Stimulated activated CD8-positive, alpha-beta memory T cell treated with anti-CD3 and anti-CD28 coated beads, Interleukin-12 subunit alpha, Interleukin-12 subunit beta, amount 100 ng/mL, for 4 hours (primary cell): ENCODE measurements at regions not wholly inside any gene's neighbourhood (a gene's known extent, or its start where the extent isn't known, plus 50 kb on each side); places are given as distances from the start of the nearest gene placed in this dataset.
"Not testable (repeated sequence)": the region's sequence is repeated elsewhere in the genome, so short reads cannot be mapped to it uniquely, and the experiment has no call there.

Experiments
- DNase-seq: peaks from one replicate; pipeline ENCODE4 v3.0.0-alpha.2; 2020; ENCODE audit warnings: low read depth

DNA sequence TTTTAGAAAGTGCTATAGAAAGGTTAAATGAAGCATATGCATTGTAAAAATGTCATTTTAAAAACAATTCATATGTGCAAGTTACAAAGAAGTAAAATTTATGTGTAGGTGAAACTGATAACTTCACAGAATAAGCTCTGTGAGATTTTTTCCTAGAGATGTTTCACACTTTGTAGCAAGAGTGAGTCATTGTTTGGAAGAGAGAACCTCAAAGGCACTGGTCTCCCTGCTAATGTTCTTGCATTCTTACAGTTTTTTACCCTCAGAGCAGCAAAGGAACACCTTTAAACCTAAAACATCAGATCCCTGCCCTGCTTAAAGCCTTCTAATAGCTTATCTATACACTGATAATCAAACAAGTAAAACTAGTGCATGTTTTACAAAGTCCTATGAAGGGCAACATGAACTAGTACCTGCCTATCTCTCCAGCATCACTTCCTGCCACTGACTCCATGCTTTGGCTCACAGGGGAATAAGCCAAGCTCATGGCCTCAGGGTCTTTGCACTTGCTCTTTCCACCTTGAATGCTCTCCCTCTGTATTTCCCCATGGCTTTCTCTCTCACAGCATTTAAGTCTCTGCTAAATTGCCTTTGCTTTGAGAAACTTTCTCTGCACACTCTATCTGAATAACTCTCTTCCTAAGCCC, 997.0 kb downstream of the GATA3 start:
- DNase-seq, result no peak

DNA sequence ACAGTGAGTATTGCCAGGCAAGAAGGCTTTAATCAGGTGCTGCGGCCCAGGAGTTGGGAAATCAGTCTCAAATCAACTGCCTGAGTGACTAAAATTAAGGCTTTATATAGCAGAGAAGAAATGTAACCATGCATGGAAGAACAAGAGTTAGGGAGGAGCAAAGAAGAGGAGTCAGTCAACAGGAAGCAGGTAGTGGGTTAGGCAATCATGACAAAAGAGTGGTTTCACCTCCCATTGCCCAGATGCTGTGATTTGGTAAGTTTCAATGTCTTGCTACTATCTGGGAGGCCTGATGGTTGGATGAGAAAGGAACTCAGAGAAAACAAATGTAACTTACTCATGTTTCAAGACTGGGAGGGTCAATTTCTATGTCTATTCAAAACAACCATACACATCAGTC, 998.3 kb downstream of the GATA3 start:
- no peak for DNase-seq

GRCh38 chr10:9056521-9056920, 1002.0 kb downstream of the GATA3 start:
- no peak for DNase-seq

DNA sequence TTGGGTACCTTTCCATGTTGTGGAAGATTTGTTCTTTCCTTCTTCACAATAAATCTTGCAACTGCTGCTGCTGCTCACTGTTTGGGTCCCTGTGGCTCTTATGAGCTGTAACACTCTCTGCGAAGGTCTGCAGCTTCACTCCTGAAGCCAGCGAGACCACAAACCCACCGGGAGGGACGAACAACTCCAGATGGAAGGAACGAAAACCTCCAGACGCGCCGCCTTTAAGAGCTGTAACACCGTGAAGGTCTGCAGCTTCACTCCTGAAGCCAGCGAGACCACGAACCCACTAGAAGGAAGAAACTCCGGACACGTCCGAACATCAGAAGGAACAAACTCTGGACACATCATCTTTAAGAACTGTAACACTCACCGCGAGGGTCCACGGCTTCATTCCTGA, 1002.8 kb downstream of the GATA3 start:
- DNase-seq, result not testable (repeated sequence)

- no peak for DNase-seq
These were observed 1005.8 kb downstream of the GATA3 start for GRCh38 chr10:9060314-9060713.

GRCh38 chr10:9061871-9062270, 1007.4 kb downstream of the GATA3 start:
- no peak for DNase-seq

- no peak for DNase-seq
These were observed 1011.7 kb downstream of the GATA3 start for GRCh38 chr10:9066152-9066551.

DNA sequence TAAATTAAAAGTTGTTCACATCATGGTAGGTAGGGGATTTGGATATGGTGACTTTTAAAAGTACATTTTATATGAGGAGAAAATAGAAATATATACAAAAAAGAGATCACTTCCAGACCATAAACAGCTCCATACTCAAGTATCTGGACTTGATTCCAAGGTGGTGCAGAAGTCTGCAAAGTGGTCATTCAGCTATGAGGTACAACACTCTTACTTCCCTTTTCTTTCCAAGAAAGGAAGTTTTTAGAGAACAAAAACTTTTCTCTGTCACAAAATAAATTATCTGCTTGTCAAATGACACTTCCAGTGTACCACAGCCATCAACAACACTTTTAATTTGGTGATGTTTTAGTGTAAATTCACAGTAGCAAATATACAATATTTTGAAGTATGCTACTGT, 1013.5 kb downstream of the GATA3 start:
- no peak for DNase-seq

DNA sequence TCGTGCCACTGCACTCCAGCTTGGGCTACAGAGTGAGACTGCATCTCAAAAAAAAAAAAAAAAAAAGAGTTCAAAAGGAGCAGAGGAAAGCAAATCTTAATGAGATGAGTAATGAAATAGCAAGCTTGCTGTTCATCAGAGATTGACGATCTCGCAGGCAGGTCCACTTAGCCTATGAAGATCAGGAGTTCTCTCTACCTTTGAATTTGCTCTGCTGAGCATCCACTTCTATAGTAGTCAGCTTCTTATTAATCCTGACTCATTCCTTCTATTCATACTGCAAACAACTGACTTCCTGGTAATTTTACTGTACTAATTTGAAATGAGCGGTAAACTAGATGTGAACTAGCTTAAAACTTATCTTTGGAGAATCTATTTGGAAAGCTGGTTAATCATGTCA, 1014.6 kb downstream of the GATA3 start:
- no peak for DNase-seq

GRCh38 chr10:9075420-9075819, 1020.9 kb downstream of the GATA3 start:
- DNase-seq, result no peak

DNA sequence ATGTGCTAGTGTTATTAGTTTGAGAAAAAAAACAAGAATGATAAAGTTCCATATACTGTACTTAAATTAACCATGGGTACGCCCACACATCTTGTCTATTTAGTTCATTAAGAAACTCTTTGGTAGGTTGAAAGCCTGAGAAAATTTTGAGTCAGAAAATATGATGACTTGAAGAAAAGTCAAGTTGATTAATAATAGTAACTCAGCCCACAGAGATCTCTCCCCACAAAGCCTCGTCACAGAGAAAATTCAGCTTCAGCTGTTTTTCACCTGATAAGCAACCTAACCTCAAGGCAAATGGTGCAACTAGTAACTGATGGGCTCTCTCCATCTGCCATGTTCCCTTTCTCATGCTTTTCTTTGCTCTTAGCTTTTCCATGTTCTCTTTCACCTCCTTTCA, 1021.6 kb downstream of the GATA3 start:
- DNase-seq, result no peak

DNA sequence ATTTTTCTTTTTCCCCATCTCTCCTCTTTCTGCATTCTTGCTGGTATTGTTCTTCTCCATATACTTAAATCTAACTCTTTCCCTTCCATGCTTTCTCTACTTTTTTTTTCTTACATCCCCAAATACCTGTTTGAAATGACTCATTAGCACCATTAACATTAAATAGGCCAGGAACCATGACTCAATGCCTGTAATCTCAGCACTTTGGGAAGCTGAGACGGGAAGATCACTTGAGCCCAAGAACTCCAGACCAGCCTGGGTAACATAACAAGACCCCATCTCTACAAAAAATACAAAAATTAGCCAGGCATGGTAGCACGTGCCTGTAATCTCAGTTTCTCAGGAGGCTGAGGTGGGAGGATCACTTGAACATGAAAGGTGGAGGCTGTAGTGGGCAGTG, 1026.8 kb downstream of the GATA3 start:
- no peak for DNase-seq

DNA sequence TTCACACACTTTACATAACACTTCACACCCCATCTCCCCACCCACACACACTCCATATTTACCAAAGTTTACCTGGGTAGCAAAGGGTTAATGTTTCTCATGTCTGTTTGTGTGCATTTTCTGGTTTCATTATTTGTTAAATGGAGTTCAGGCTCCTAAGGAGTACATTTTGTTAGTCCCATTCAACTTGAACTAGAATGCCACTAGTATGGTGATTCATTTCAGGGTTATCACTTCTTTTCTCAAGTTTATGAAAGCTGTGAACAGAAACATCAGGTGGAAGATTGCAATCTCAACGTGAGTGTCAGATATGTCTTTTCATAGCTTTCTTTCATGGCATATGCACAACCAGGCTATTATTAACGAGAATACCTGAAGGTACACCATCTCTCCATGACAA, 1027.5 kb downstream of the GATA3 start:
- no peak for DNase-seq

GRCh38 chr10:9091530-9092093, 1037.1 kb downstream of the GATA3 start:
- no peak for DNase-seq

GRCh38 chr10:9096288-9096687, 1041.8 kb downstream of the GATA3 start:
- no peak for DNase-seq

- DNase-seq, result no peak
These were observed 1042.9 kb downstream of the GATA3 start for GRCh38 chr10:9097206-9097990.

DNA sequence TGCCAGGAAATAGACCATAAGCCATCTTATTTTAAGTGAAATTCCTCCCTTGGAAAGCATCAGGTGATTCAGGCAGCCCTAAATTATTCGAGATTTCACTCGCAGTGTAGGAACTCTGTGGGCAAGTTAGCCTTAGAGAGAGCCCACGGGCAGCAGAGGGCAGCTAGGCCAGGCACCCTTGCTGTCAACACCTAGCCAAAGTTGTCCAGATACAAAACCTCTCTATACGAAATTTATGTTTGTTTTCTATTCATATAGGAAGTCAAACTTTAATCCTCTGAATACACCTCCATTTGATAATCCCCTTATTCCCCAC, 1043.5 kb downstream of the GATA3 start:
- DNase-seq, result no peak

GRCh38 chr10:9102026-9102425, 1047.5 kb downstream of the GATA3 start:
- DNase-seq, result no peak

DNA sequence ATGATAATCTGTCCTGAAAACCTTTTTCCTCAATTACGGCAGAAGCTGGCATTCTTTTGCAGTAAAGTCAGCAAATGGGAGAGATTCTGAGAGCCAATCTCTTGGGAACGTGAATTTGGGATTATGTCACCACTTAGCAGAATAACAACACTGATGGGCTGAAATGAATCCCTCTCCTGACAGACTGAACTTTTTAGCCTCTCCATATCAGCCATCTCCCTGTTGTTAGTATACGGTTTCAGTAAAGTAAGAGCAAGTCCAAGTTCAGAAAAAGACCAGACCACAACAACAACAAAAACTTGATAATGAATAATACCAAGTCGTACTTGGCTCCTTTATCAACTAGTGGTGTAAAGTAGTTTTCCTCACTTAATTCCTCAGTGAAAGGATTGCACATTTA, 1048.8 kb downstream of the GATA3 start:
- DNase-seq, result no peak

GRCh38 chr10:9111976-9112375, 1057.5 kb downstream of the GATA3 start:
- no peak for DNase-seq

GRCh38 chr10:9126728-9127127, 1072.2 kb downstream of the GATA3 start:
- DNase-seq, result no peak

DNA sequence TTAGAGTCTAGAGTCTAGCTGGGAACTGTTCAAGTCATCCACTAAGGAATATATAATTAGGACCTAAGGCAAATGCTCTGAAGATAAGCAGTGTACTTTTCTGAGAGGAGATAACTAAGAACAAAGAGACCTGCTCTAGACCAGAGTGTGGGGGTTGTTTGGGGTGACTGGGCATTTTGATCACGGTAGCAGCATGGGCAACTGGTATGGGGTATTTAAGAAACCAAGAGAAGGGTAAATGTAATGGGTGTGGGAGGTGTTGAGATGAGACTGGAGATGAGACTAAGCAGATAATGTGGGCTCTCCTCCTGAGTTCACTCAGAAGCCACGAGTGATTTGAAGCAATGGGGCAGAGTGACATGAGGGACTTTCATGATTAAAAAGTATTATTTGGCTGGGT, 1082.9 kb downstream of the GATA3 start:
- no peak for DNase-seq

DNA sequence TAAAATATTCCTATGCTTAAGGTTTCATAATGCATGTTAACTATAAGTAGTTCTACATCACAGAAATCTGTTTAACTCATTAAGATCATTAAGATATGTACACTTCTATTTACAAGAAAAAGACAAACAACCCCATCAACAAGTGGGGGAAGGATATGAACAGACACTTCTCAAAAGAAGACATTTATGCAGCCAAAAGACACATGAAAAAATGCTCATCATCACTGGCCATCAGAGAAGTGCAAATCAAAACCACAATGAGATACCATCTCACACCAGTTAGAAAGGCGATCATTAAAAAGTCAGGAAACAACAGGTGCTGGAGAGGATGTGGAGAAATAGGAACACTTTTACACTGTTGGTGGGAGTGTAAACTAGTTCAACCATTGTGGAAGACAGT, 1084.3 kb downstream of the GATA3 start:
- DNase-seq, result not testable (repeated sequence)

- DNase-seq, result no peak
These were observed 1085.9 kb downstream of the GATA3 start for GRCh38 chr10:9140373-9140772.
